Common myeloid progenitor, CD34-positive (primary cell): ENCODE measurements at regions not wholly inside any gene's neighbourhood (a gene's known extent, or its start where the extent isn't known, plus 50 kb on each side); places are given as distances from the start of the nearest gene placed in this dataset.

Experiments used
- CTCF ChIA-PET: fragments of 350-600 bp; sonication (Branson Sonifier 250); formaldehyde crosslinking; loops from one replicate; lab custom pipeline; 2021; ENCODE audit warnings: antibody characterized with exemption; lab: Charles Lee
- POLR2A ChIA-PET: fragments of 350-600 bp; sonication (Branson Sonifier 250); formaldehyde crosslinking; loops from one replicate; lab custom pipeline; 2021; ENCODE audit warnings: antibody characterized with exemption; lab: Charles Lee
- DNase-seq, 3 donors: peaks; one replicate each; pipeline versions ENCODE4 v3.0.0 to v3.0.0-alpha.2; 2013
- H3K27ac ChIP-seq, 2 experiments: 1 replicate in 1 of 2; 2 replicates in 1 of 2; pipeline ENCODE4 v1.7.0; 2013; ENCODE audit warnings: inconsistent platforms in 2 of 2, low read length in 2 of 2, mild to moderate bottlenecking in 2 of 2, low read depth in 1 of 2, moderate library complexity in 1 of 2; ENCODE audit not compliant: severe bottlenecking in 2 of 2, insufficient read depth in 1 of 2, poor library complexity in 1 of 2
- H3K27me3 ChIP-seq, 5 experiments: replicated peaks in 2 of 5; 1 replicate in 3 of 5; 2 replicates in 2 of 5; pipeline versions ENCODE4 v1.6.1 to v1.7.0; 2013; ENCODE audit warnings: low read length in 4 of 5, mild to moderate bottlenecking in 2 of 5, moderate library complexity in 2 of 5, inconsistent platforms in 1 of 5; ENCODE audit not compliant: insufficient read depth in 5 of 5, control insufficient read depth in 4 of 5
- H3K36me3 ChIP-seq, 4 experiments: 1 replicate in 2 of 4; 2 replicates in 2 of 4; pipeline versions ENCODE4 v1.6.1 to v1.7.0; 2013; ENCODE audit warnings: low read length in 3 of 4, control low read depth in 1 of 4, mild to moderate bottlenecking in 1 of 4; ENCODE audit not compliant: control insufficient read depth in 4 of 4, insufficient read depth in 4 of 4
- H3K4me1 ChIP-seq, 4 experiments: 1 replicate in 3 of 4; 2 replicates in 1 of 4; pipeline versions ENCODE4 v1.6.1 to v1.7.1; 2013; ENCODE audit warnings: low read length in 3 of 4, mild to moderate bottlenecking in 3 of 4, control low read depth in 1 of 4, inconsistent platforms in 1 of 4, moderate library complexity in 1 of 4; ENCODE audit not compliant: control insufficient read depth in 4 of 4, insufficient read depth in 4 of 4; ENCODE audit errors: control extremely low read depth in 1 of 4
- H3K4me3 ChIP-seq, 7 experiments: 1 replicate in 4 of 7; 2 replicates in 3 of 7; pipeline versions ENCODE4 v1.5.1 to v1.7.0; 2013; ENCODE audit warnings: mild to moderate bottlenecking in 7 of 7, low read length in 6 of 7, moderate library complexity in 6 of 7, inconsistent platforms in 2 of 7, low read depth in 2 of 7, control low read depth in 1 of 7; ENCODE audit not compliant: insufficient read depth in 4 of 7, control insufficient read depth in 1 of 7; ENCODE audit errors: extremely low read depth in 1 of 7
- H3K9me3 ChIP-seq, 5 experiments: 1 replicate in 4 of 5; 2 replicates in 1 of 5; pipeline versions ENCODE4 v1.6.1 to v1.7.1; 2013; ENCODE audit warnings: low read length in 4 of 5, mild to moderate bottlenecking in 2 of 5, inconsistent platforms in 1 of 5, low read depth in 1 of 5, moderate library complexity in 1 of 5; ENCODE audit not compliant: control insufficient read depth in 4 of 5, insufficient read depth in 2 of 5; ENCODE audit errors: control extremely low read depth in 1 of 5
- WGBS: methylation state at CpG from one replicate; pipeline ENCODE4 v1.1.5; 2013; ENCODE audit not compliant: insufficient coverage; 5-methylcytosine and 5-hydroxymethylcytosine counted together

- CTCF ChIA-PET: interaction anchor here (1.2 kb wide), 1 partner anchor 18 kb away, joined by 4 read pairs; no protein-coding TSS in a partner anchor
- H3K4me1 ChIP-seq: peaks cover 0 to 7% (median 0%) of the 10 kb centered on the region in 4 experiments
- H3K27me3 ChIP-seq: peaks cover 0 to 2% (median 0%) of the 10 kb centered on the region in 5 experiments
- no peak for DNase-seq
- no peaks in the 10 kb centered on the region for H3K36me3 ChIP-seq
- no peaks in the 10 kb centered on the region for H3K9me3 ChIP-seq
- no peak overlapping the region for H3K4me3 ChIP-seq
- POLR2A ChIA-PET: interaction anchor here (0.6 kb wide), 1 partner anchor 132 kb away, joined by 3 read pairs; no protein-coding TSS in a partner anchor
- no peak overlapping the region for H3K27ac ChIP-seq
- 92% methylated on average over 9 of the region's 10 CpGs for WGBS
Measured at GRCh38 chr2:498493-499178, 178.6 kb downstream of the TMEM18 start.

DNA sequence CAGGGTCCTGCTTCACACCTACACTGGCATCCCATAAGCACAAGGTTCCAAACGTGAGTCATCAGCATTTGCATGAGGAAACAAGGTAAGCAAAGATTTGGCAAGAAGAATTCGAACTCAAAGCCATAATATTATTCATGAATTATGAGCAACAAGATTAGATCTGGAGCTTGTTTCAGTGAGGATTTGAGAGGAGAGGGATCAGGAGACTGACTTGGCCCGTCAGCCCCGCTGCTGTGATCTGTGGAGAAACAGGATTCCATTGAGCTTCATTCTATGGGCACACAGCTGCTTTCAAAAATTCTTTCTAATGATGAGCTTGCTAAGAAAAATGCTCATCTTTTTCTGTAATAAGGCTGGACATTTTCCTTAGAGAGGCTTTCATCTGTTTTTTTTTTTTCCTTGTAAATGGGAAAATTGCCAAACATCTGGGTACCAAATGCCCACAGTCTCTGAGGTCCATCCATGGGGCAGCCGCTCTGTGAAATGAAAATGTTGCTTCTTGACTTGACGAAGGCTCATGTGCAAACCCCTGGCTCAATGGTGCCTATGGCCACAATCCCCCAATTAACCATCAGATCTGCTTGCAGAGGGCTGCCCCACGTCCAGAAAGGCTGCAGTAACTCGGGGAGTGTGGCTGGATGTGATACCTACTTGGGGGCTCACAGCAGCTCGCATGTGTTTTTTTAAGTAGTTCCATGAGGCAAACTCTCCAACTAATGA lies 179.3 kb downstream of the TMEM18 start:
- DNase-seq: no peak
- no peaks in the 10 kb centered on the region for H3K36me3 ChIP-seq
- POLR2A ChIA-PET: no interaction called here
- WGBS: 100% methylated on average over 4 of the region's 9 CpGs
- H3K27ac ChIP-seq: no peak overlapping the region
- no peak overlapping the region for H3K4me3 ChIP-seq
- CTCF ChIA-PET: interaction anchor here (1.2 kb wide), 1 partner anchor 18 kb away, joined by 4 read pairs; no protein-coding TSS in a partner anchor
- H3K9me3 ChIP-seq: no peaks in the 10 kb centered on the region
- H3K4me1 ChIP-seq: peaks cover 0 to 7% (median 0%) of the 10 kb centered on the region in 4 experiments
- peaks cover 0 to 2% (median 0%) of the 10 kb centered on the region in 5 experiments for H3K27me3 ChIP-seq

DNA sequence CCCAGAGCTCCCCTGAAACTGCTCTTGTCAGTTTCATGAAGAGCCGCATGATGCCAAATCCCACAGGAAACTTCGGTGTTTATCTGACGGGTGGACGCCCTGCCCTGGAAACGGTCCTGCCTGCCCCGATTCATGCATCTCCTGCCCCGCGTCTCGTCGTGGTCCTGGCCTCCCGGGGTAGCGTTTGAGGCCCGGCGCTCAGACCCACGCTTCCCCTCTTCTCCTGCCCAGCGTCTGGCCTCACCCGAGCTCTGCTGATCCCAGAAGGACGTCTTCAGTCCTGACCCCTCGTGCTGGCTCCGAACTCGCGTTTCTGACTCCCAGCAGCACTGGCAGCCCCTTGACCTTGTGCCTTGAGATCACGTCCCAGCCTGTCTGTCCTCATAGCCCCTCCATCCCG lies 180.5 kb downstream of the TMEM18 start:
- ChIA-PET CTCF (no interaction called here), POLR2A (no interaction called here)
- Histone ChIP-seq H3K4me3 (no peak overlapping the region), H3K9me3 (no peaks in the 10 kb centered on the region), H3K4me1 (peaks cover 0 to 7% (median 0%) of the 10 kb centered on the region in 4 experiments), H3K27ac (no peak overlapping the region), H3K27me3 (peaks cover 0 to 2% (median 0%) of the 10 kb centered on the region in 5 experiments), H3K36me3 (no peaks in the 10 kb centered on the region)
- no peak for DNase-seq
- WGBS: 95% methylated on average over 23 of the region's 24 CpGs

DNA sequence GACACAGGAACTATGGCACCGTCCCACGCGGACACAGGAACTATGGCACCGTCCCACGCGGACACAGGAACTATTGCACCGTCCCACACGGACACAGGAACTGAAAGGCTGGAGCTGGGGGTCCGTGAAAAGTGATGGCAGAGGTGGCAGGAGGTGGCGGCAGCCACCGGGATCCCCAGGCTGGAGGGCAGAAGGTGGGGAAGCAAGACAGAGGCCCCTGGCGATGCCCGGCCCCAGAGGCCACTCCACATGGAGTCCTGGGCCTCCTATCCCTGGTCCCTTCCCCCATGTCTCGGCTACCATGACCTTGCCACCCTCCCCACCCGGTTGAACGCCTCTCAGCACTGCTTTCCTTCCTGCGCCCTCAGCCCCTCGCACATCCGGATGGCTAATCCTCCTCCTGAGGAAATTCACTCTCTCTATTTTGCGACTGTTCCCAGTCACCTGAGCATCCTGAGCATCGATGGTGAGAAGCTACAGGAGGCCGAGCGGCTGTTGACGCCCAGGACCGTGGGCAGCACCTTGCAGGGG lies 181.4 kb downstream of the TMEM18 start:
- CTCF ChIA-PET: no interaction called here
- POLR2A ChIA-PET: no interaction called here
- H3K36me3 ChIP-seq: no peaks in the 10 kb centered on the region
- WGBS: 91% methylated on average over 17 of the region's 25 CpGs
- peaks cover 0 to 7% (median 0%) of the 10 kb centered on the region in 4 experiments for H3K4me1 ChIP-seq
- no peaks in the 10 kb centered on the region for H3K9me3 ChIP-seq
- no peak overlapping the region for H3K27ac ChIP-seq
- peaks cover 0 to 2% (median 0%) of the 10 kb centered on the region in 5 experiments for H3K27me3 ChIP-seq
- DNase-seq: no peak
- H3K4me3 ChIP-seq: no peak overlapping the region

DNA sequence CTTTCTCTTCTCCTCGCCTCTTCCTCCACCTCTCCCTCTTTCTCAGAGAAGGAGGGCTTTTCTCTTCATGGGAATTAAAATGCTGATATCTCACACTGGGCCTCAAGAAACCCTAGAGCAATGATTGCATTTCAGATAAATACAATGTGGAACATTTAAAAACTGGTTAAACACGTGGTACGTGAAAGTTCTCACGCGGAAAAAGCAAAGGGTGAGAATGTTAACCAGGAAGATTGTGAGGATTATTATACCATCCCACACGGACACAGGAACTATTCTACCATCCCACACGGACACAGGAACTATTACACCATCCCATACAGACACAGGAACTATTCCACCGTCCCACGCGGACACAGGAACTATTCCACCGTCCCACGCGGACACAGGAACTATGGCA lies 182.4 kb downstream of the TMEM18 start:
- Histone ChIP-seq H3K4me1 (peaks cover 0 to 7% (median 0%) of the 10 kb centered on the region in 4 experiments), H3K9me3 (no peaks in the 10 kb centered on the region), H3K36me3 (no peaks in the 10 kb centered on the region), H3K27me3 (peaks cover 0 to 2% (median 0%) of the 10 kb centered on the region in 5 experiments), H3K27ac (no peak overlapping the region), H3K4me3 (no peak overlapping the region)
- DNase-seq: no peak
- POLR2A ChIA-PET: no interaction called here
- CTCF ChIA-PET: no interaction called here
- 100% methylated on average over 4 of the region's 13 CpGs for WGBS

DNA sequence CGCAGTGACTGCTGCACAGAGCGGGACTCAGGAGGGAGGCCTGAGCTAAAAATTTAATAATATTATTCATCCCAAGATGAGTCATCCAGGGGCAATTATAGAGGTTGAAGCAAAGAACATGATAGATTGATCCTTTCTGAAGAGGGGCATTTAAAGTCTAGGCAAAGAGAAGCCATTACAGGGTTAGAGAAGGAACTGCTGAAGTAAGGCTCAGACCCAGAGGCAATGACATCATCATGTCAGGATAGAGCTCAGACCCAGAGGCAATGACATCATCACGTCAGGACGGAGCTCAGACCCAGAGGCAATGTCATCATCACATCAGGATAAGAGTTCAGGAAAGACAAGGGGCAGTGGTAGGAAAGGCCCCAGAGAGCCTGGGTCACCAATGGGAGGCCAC lies 184.0 kb downstream of the TMEM18 start:
- Histone ChIP-seq H3K4me1 (peaks cover 0 to 7% (median 0%) of the 10 kb centered on the region in 4 experiments), H3K4me3 (no peak overlapping the region), H3K27ac (no peak overlapping the region), H3K36me3 (no peaks in the 10 kb centered on the region), H3K9me3 (no peaks in the 10 kb centered on the region), H3K27me3 (peaks cover 0 to 2% (median 0%) of the 10 kb centered on the region in 5 experiments)
- ChIA-PET POLR2A (no interaction called here), CTCF (interaction anchor here (0.6 kb wide), 1 partner anchor 58 kb away, joined by 3 read pairs; no protein-coding TSS in a partner anchor)
- WGBS: 100% methylated on average over 2 of the region's 4 CpGs
- no peak for DNase-seq
